HG03460 (cell line): ENCODE measurements at regions not wholly inside any gene's neighbourhood (a gene's known extent, or its start where the extent isn't known, plus 50 kb on each side); places are given as distances from the start of the nearest gene placed in this dataset.
"Not testable (repeated sequence)": the region's sequence is repeated elsewhere in the genome, so short reads cannot be mapped to it uniquely, and the experiment has no call there.

Experiments
- ATAC-seq: cut with Tn5 transposase; IDR thresholded peaks from one replicate; pipeline ENCODE4 v1.9.1; 2021; ENCODE audit not compliant: unreplicated experiment

DNA sequence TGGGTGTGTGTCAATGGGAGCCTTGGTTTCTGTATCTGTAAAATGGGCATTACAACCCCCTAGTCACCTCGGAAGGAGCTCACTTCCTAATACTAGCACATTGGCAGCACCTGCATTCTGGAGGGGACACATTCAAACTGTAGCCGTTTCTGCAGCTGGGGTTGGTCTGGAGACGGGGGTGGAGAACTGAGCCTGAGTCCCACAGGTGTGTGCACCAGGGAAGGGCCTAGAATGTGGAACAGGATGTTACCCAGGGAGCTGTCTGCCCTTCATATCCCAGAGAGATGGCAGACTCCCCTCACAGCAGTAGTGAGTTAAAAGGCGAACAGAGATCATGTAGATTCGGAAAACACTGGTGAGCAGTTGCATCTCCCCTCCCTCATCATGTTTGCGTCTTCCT is 272.8 kb upstream of the ZNF32 start:
- no peak for ATAC-seq

DNA sequence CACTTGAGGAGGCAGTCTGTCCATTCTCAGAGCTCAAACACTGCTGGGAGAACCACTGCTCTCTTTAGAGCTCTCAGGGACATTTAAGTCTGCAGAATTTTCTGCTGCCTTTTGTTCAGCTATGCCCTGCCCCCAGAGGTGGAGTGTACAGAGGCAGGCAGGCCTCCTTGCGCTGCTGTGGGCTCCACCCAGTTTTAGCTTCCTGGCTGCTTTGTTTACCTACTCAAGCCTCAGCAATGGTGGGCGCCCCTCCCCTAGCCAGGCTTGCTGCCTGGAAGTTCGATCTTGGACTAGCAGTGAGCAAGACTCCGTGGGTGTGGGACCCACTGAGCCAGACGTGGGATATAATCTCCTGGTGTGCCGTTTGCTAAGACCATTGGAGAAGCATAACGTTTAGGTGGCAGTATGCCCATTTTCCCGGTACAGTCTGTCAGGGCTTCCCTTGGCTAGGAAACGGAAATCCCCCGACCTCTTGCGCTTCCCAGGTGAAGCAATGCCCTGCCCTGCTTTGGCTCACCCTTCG is 271.6 kb upstream of the ZNF32 start:
- ATAC-seq, result not testable (repeated sequence)

DNA sequence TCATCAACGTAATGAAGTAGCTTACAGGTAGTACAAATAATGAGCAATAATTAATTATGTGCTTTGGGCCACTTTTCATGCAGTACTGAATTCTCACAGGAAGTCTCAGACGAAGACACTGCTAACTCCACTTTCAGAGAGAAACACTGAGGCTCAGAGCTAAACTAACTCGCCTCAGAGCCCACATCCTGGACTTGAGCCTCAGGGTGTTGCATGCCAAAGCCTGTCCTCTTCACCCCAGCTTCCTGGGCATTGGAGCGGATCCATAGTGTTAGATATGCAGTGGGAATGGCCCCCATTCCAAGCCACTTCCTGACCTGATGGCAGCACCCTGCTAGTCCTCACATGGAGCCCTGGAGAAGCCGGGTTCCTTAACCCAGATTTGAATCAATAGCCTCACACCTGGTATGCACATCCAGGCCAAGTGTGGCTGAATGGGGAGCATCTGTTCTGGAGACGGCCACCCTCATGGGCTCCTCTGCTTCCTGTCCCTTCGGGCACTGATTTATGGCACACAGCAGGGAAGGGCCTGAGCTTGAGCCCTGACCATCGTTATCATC is 265.1 kb upstream of the ZNF32 start:
- no peak for ATAC-seq

DNA sequence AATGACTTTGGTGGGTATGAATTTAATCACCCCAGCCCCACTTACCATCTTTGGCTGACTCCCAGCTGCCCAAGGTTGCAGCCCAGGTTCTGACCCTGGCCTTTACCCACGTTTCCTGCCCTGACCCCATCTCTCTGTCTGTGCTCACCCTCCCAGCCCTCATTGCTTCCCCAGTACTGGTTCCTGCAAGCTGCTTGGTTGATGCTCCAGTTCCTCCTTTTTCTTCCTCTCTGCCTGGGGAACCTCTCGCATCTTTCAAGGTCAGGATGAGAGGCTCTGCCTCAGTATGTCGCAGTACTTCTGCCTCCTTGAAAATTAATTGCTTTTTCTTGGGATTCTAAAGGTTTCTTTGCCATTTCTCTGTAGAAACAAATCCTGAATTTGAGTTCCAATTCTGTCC is 263.8 kb upstream of the ZNF32 start:
- no peak for ATAC-seq

DNA sequence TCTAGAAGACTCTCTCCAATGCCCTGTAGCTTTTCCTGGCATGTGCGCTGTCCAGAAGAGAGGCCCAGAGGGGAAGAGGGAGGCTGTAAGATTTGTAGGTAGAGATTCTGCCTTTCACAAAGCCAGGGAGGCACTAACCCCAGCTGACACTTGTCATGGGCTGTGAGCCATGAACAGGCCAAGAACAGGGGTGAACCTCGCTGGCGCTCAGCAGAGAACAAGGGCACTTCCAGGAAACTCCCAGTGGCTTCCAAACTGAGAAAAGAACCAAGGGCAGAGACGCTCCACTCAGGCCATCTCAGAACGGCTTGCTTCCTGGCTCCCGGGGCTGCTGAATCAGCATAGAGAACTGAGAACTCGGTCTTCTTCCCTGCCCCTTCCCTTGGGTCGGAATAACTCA is 257.8 kb upstream of the ZNF32 start:
- ATAC-seq, result no peak

DNA sequence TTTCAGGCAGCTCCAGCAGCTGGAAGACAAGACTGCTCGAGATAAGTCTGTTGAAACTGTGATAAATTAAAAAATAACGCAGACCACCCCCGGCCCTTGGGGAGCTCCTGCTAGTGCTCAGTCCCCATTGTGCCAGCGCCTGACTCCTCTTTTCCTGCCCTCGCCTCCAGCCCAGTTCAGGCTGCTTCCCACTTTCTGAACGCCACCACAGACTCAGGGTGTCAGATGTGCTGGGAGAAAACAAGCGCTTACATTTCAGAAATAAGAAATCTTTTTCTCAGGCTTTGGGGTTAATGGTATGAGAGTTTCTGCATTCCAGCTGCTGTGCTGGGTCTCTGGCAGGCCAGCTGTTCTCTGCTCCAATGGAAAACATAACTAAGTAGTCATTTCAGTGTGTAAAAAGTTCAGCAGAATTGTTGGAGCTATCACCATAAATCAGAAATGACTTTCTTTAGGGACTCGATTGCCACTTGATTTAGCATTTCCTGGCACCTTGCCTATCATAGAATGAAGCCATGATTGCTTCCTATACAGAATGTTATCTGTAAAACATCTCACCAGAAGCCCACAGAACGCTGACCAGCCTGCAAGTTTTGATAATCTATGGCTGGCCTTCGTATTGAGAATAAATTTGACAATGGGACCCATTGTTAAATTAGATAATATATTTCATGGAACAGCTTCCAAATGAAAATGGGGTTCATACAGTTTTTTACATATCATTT is 257.0 kb upstream of the ZNF32 start:
- ATAC-seq, result no peak

DNA sequence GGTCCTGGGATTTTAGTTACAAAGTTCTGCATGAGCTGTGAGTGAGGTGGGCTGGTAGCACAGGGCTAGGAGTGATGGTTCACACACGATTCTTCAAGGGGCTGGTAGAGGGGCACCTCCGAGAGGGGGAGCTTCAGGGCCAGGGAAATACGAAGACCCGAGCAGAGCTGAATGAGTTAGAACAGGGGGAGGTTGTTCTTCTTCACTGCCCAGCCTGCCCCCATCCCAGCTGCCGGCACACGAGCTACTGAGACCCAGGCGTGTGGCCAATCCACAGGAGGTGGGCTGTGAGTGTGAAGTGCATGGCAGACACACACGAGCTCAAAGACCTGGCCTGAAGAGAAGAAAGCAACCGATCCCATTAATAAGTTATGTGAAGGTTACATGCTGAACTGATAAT is 256.2 kb upstream of the ZNF32 start:
- ATAC-seq, result no peak

DNA sequence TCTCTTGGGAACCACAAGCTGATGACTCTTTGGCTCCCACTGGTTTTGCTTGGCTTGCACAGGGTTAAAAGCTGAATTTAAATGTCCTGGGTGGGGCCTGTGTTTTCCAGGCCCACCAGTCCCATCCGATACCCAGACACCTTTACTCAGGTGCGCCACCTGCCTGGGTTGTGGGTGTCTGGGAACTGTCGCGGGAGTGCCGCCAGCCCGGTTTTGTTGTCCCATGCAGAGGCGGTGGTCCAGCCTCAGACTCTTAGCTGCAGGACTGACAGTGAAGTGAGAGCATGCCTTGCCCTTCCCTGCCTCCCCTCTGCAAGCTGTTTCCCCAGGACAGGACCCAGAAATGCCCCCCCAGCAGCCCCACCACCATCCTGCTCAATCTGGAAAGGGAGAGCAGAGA is 255.6 kb upstream of the ZNF32 start:
- no peak for ATAC-seq

DNA sequence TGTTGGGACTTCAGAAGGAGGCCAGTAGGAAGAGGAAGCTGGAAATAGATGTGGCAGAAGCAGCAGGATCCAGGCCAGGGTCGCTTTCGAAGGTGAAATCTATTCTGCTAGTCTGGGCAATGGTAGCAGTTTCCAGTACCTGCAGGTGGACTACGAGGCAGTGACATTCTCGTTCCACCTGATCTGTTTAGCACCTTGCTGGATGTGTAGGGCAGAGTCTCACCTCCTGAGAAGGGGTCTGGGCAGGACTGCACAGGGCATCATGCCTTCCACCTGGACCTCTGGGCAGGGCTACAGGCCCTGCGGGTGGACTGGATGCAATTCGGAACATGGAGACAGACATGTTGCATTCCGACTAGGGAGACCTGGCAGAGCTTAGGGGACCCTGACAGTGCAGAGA is 254.8 kb upstream of the ZNF32 start:
- ATAC-seq, result no peak

DNA sequence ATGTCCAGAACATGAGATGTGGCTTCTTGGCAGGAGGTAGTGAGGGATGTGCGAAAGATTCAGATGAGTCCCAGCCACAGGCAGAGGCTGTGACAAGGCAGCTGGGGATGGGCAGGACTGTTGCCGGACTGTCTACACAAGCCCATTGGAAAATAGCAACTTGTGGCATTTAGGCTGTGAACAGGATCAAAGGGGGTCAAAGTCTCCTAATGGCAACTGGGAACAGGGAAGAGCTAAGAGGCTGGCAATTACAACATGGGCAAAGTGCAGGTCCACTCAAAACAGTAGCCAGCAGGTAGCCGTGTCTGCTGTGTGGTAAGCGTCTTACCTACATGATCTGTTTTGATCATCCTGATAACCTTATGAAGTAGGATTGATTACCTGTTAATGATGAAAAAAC is 254.2 kb upstream of the ZNF32 start:
- ATAC-seq, result no peak

DNA sequence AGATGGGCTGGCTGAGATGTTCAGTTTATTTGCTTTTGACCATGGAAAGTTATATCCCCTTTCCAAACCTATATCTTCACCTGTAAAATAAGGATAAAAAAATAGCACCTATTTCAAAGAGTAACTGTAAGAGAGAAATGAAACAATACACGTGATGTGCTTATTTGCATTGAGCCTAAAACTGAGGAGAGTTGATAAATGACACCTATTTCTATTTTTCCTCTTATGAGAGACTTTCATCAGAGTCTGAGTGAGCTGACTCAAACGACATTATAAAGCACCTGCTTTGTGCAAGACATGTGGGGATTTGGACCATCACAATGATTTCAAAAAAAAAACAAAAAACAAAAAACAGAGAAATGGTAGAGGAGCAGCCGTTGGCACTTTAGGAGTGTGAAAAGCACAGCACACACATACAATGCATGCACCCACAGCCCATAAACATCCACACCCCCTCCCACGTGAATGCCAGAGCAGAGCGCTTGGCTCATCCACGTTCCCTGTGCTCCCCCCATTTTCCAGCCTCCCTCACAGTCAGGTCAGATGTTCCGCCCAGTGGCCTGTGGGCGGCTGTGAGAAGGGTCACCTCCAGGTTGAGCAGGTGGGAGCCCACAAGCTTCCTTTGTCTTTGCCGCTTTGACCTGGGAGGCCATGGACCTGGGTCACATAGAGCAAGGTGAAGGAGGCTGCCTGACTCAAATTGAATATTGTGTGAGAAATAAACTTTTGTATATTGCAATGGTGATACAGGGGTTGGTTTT is 253.2 kb upstream of the ZNF32 start:
- no peak for ATAC-seq

DNA sequence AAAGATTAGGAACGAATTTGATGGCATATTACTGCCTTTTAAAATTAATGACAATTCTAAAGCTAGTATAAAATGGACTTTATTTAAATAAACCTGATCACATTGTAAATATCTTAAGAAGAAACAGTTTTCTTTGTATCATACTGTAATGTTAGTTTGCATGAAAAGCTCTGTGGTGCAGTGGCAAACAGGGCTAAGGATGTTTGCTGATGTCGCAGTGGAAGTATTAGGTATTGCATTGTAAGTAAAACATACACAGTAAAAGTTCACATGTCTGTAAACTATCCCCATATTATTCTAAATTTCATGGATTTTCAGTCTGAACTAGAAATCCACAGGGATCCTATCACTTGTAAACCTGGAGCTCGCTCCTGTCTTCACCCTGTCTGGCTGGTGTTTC is 252.6 kb upstream of the ZNF32 start:
- no peak for ATAC-seq

DNA sequence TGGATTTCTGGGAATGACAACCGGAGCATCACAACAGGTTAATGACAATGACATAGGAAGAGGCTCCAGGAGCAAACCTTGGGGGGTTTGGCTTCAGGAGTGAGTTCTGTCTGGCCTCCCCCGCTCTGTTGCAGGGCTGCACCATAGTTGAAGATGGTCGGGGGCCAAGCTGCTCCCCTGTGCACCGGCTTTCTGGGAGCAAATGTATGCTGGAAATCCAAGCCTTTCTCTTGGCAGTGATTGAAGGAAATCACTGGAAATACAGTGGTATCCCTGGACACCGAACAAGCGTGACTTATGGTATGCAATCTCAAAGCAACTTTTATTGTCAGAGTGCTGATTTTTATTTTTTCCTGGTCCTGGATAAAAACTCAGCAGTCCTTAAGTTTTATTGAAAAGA is 251.9 kb upstream of the ZNF32 start:
- no peak for ATAC-seq

DNA sequence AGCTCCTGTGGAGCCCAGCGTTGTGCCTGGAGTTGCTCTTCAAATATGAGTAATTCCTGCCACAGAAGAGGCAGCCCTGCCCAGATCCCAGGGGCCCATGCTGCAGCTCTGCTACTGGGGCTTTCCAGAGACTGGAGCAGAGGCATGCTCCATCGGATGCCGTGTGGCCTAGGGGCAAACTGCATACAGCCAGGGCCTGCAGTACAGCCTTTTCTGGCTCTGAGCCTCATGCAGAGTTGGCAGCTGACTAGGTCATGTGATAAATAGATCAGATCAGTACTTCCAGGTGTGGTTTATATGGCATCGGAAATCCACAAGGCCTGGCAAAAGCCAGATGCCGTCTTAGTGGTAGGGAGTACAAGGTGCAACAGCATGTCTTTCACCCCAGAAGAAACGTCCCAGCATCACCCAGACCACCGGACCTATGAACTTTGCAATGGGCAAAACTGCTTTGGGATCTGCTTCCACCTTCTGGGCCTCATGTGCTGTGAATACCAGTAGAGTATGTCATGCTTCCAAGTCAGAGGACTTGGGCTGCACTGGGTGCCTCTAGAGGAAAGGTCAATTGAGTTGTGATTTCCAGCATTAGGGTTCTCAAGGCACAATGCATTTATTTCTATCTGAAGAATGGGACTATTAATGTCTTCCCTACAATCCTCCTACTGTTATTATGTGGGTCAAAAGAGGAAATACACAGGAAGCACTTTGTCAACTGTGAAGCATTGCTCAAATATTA is 250.7 kb upstream of the ZNF32 start:
- ATAC-seq, result no peak

DNA sequence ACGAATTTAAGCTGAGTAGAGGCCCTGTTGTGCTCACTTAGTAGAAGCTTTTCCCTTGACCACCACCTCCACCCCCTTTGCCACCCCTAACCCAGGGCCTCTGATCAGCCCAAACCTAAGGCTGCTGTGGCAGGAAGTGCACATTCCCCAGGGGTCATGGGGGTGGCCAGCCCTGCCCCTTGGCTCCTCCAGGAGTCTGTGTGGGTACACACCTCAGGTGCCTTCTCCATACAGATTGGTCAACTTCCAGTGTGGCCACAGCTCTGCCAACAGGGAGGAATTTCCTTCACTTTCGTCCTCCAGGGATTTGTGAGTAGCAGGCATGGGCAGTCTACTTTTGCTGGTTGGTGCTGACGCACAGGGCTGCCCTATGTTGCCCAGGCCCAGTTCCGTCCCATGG is 249.9 kb upstream of the ZNF32 start:
- ATAC-seq, result no peak

DNA sequence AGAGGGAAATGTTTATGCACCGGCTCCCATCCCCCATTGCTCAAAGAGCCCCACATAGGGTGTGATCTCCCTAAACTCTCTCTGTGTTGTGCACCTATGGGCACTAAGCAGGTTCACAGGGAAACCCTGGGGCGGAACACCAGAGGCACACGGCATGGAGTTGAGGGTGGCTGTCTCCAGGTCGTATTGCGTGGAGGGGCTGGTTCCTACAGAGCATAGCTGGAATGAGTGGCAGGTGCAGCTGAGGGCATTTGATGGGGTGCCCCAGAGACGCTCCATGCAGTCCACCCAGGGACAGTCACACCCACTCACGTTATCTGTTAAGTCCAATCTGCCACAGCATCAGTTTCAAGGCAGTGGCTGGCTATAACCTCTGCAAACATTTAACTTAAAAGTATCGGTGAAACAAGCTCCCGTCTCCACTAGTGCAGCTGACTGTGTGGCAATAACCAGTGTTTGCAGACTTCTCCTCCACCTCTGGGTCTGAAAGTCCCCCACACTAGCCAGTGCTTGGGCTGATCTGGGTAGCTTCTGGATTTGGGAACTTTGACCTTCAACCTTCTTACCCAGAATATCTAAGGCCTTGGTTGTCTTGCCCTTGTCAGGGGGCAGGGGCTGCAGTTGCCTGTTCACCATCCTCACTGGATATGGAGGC is 249.2 kb upstream of the ZNF32 start:
- no peak for ATAC-seq

DNA sequence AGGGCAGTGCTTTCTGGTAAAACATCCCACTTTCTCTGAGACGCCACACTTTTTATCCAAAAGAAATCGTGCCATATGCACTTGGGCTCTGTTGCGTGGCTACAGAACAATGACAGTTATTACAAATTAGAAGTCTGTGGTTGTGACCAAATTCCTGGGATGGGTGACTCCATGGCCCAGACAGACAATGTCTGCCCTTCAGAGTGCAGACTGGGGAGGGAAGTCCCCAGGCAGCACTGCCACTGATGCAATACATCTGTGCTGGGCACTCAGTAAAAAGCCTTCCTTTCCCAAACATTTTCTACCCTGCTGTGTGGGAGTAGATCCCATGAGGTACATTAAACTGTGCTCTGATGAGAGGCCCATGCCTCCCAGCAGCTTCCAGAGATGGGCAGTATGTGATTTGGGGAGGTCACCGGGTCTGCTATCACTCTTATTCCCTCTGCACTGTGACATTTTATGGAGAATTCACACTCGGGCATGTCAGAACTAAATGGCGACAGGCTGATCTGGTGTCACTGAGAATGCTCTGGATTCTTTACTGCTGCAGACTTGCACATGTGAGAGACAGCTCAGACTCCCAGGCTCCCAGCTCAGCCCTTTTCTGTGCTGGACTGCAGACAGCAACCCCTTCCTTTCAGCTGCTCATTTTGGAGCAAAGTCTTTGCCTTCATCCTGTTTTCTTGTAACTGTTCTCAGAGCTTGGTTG is 243.5 kb upstream of the ZNF32 start:
- no peak for ATAC-seq

DNA sequence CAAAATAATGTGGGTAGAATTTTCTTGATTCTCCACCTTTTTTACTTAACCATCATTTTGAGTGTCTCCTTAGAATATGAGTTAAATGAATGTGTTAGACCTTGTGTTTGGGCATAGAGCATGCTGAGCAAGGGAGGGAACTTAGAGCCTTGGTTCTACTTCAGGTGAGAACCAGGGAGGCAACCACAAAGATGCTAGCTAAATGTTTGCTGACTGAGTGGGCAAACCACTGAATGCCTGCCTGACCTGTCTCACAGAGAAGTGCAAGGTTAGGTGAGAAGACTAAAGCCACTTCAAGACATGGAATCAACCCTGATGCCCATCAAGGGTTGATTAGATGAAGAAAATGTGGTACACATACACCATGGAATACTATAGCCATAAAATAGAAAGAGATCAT is 242.6 kb upstream of the ZNF32 start:
- ATAC-seq, result no peak

DNA sequence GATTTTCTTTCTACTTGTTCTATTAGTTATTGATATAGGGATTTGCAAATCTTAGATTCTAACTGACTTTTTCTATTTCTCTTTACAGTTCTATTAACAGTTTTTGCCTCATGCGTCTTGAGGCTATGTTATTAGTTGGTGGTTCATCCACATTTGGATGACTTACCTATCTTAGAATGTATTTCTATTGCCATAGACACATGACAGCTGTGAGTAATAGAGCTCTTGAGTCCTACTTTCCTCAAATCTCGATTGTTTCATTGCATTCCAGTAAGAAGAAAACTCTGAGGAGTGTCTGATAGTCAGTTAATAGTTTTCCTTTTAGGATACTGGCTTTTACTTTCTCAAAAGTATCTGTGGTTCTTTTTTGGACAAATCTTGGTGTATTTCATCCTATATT is 241.4 kb upstream of the ZNF32 start:
- no peak for ATAC-seq

DNA sequence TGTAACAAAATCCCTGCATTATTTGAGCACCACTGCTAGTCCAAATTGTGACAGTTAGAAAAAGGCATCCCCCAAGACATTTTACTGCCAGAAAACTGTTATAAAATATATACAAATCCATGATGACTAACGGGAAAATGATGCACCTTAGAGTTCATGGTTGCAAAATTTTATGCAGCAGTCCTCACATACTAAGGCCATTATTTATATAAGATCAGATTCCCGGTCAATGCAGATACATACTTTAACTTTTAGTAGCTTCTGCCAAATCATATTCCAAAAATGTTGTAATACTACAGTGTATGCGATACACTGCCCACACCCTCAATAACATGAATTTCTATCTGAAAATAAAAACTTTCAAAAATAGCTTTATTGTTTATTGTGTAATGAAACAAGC is 239.9 kb upstream of the ZNF32 start:
- no peak for ATAC-seq
